Endothelial cell of hepatic sinusoid (primary cell): ENCODE measurements at regions not wholly inside any gene's neighbourhood (a gene's known extent, or its start where the extent isn't known, plus 50 kb on each side); places are given as distances from the start of the nearest gene placed in this dataset.
"Not testable (repeated sequence)": the region's sequence is repeated elsewhere in the genome, so short reads cannot be mapped to it uniquely, and the experiment has no call there.

Experiments
- in situ Hi-C: cut with HindIII; loops from 2 replicates; pipeline ENCODE4 v1.10.0; 2017; ENCODE audit warnings: low sequenced_read_pairs

GRCh38 chr5:109580225-109580624 is 109.5 kb upstream of the MAN2A1 start:
- in situ Hi-C loops, result no loop called here

- in situ Hi-C loops, result no loop called here
These were observed 114.2 kb upstream of the MAN2A1 start for GRCh38 chr5:109575506-109575905.

GRCh38 chr5:109574985-109575384 is 114.7 kb upstream of the MAN2A1 start:
- in situ Hi-C loops, result no loop called here

- in situ Hi-C loops, result no loop called here
These were observed 116.0 kb upstream of the MAN2A1 start for GRCh38 chr5:109573766-109574165.

- in situ Hi-C loops, result no loop called here
These were observed 116.5 kb upstream of the MAN2A1 start for GRCh38 chr5:109573256-109573655.

- in situ Hi-C loops, result no loop called here
These were observed 117.9 kb upstream of the MAN2A1 start for GRCh38 chr5:109571785-109572184.

DNA sequence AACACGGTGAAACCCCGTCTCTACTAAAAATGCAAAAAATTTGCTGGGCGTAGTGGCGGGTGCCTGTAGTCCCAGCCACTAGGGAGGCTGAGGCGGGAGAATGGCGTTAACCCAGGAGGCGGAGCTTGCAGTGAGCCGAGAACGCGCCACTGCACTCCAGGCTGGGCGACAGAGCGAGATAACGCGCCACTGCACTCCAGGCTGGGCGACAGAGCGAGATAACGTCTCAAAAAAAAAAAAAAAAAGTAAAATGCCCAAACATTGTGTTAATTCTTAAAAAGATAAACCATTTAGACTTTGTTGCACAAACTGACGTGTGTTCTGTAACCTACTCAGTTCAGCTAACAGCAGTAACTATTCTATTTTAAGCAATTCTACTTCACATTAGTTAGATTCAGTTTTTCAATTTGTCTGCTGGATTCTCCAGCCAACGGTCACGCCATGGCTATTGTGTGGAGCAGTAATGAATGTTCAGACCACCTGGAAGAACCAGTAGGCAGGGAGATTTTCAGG is 119.3 kb upstream of the MAN2A1 start:
- in situ Hi-C loops, result no loop called here

GRCh38 chr5:109567374-109568044 is 122.2 kb upstream of the MAN2A1 start:
- in situ Hi-C loops, result no loop called here

DNA sequence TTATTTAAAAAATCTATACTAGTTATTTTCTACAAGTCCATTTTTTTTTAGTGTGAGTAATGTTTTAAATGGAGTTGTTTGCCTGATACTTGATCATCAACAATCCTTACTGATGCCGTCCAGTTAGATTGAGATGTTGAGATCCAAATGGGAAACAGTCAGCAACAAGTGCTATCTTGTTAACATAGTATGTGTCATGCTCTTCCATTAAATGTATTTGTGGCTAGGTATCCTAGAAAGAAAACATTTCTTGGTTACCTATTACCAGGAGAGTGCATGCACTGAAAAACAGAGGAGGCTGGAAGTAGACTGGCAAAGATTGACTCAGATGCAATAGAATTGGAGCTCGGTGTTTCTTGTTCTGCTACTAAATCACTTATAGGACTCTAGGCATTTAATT is 123.4 kb upstream of the MAN2A1 start:
- in situ Hi-C loops, result no loop called here

DNA sequence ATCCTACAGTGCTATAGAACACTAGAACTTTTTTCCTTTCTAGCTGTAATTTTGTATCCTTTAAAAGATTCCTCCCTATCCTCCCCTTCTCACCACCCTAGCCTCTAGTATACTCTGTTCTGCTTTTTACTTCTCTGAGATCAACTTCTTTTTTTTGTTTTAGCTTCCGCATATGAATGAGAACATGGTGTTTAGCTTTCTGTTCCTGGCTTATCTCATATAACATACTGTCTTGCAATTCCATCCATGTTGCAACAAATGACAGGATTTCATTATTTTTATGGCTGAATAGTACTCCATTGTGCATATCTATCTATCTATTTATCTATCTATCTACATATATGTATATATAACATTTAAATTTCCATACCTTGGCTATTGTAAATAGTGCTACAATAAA is 126.0 kb upstream of the MAN2A1 start:
- in situ Hi-C loops, result no loop called here

DNA sequence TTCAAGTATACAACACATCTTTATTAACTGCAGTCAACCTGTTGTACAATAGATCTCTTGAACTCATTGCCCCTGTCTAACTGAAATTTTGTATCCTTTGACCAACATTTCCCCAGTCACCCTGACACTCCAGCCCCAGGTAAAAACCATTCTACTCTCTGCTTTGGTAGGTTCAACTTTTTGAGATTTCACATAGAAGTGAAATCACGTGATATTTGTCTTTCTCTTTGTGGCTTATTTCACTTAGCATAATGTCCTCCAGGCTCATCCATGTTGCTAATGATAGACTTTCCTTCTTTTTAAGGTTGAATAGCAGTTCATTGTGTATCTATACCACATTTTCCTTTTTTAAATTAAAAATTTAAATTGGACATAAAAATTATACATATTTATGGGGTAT is 126.5 kb upstream of the MAN2A1 start:
- in situ Hi-C loops, result no loop called here

DNA sequence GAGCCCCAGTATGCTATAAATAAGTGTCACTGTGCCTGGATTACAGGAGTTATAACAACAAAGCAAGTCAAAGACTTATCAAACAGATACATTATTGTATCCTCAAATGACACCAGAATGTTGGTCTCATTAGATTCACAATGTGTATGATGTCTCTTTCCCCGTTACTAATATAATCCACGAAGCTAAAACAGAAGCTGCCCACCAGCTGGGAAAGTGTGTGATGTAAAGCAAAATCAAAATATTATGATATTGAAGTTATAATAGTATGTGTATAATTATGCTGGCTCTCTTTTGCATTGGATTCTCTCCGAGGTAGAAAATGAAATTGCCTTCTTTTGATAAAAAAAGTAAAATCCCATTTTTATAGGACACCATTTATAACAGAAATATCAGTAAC is 127.3 kb upstream of the MAN2A1 start:
- in situ Hi-C loops, result no loop called here

- in situ Hi-C loops, result no loop called here
These were observed 128.3 kb upstream of the MAN2A1 start for GRCh38 chr5:109561447-109561846.

- in situ Hi-C loops, result no loop called here
These were observed 129.2 kb upstream of the MAN2A1 start for GRCh38 chr5:109560554-109560953.

GRCh38 chr5:109558952-109559351 is 130.8 kb upstream of the MAN2A1 start:
- in situ Hi-C loops, result loop anchor here (5.0 kb wide), 1 partner anchor 53 kb away; no protein-coding TSS in a partner anchor

DNA sequence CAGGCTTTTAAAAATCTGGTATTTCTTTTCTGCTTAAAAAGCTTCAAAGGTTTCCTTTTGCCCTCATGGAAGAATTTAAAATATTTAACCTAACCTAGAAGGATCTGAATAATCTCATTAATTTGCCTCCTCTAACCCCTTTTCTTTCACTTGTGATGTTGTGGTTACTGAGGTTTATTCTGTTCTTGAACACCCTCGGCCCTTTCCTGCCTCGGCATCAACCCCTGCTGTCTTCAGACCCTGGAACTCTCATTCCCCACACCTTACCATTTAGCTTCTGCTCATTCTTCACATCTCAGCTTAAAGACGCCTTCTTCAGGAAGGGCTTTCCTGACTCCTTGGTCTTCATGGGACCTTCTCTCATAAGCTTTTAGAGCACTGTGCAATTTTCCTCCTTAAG is 131.4 kb upstream of the MAN2A1 start:
- in situ Hi-C loops, result loop anchor here (5.0 kb wide), 1 partner anchor 54 kb away; no protein-coding TSS in a partner anchor

DNA sequence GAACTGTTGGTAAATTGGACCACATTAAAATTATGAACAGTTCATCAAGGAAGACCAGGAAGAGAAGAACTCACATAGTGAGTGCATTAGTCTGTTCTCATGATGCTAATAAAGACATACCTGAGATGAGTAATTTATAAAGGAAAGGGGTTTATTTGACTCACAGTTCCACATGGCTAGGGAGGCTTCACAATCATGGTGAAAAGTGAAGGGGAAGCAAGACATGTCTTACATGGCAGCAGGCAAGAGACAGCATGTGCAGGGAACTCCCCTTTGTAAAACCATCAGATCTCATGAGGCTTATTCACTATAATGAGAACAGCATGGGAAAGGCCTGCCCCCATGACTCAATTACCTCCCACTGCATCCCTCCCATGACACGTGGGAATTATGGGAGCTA is 135.9 kb upstream of the MAN2A1 start:
- in situ Hi-C loops, result no loop called here

GRCh38 chr5:109551234-109551633 is 138.5 kb upstream of the MAN2A1 start:
- in situ Hi-C loops, result not testable (repeated sequence)

DNA sequence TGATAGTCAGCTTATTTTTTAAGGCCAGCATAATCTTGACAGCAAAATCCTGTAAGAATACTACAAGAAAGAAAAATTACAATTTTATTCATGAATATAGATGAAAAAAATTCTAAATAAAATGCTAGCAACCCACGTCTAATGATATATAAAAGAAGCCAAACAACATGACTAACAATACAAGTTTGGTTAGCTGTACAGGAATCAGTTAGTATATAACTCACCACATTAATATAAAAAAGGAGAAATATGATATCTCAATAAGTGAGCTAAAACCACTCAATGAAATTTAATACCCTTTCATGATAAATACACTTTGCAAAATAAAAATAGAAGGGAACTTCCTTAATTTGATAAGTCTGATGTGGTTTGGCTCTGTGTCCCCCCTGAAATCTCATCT is 139.7 kb upstream of the MAN2A1 start:
- in situ Hi-C loops, result no loop called here

DNA sequence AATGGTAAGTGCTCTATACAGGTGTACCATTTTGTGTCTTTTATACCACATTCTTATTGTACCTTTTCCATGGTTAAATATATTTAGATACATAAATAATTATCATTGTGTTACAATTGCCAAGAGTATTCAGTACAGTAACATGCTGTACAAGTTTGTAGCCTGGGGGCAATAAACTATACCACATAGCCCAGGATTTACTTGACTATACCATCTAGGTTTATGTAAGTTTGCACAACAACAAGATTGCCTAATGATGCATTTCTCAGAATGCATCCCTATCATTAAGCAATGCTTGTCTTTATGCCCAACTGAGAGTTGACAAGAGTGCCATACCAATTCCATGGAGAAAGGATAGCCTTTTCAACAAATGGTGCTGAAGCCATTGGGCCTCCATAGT is 136.7 kb upstream of the PJA2 start:
- in situ Hi-C loops, result no loop called here

DNA sequence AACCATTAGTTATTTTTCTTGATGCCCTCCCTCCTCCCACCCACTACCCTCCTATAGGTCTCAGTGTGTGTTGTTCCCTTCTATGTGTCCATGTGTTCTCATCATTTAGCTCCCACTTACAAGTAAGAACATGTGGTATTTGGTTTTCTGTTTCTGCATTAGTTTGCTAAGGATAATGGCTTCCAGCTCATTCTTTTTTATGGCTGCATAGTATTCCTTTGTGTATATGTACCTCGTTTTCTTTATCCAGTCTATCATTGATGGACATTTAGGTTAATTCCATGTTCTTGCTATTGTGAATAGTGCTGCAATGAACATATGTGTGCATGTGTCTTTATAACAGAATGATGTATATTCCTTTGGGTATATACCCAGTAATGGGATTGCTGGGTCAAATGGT is 135.1 kb upstream of the PJA2 start:
- in situ Hi-C loops, result not testable (repeated sequence)

DNA sequence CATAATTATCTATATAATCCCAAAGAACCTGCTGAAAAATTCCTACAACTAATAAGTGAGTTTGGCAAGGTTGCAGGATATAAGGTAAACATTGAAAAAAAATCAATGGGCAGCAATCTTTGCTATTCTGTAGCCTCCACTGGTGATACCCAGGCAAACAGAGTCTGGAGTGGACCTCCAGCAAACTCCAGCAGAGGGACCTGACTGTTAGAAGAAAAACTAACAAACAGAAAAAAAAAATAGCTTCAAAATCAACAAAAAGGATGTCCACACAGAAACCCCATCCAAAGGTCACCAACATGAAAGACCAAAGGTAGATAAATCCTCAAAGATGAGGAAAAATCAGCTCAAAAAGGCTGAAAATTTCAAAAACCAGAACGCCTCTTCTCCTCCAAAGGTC is 128.9 kb upstream of the PJA2 start:
- in situ Hi-C loops, result not testable (repeated sequence)

GRCh38 chr5:109535090-109535489 is 125.3 kb upstream of the PJA2 start:
- in situ Hi-C loops, result not testable (repeated sequence)
